ENCODE measurements at regions not wholly inside any gene's neighbourhood (a gene's known extent, or its start where the extent isn't known, plus 50 kb on each side); places are given as distances from the start of the nearest gene placed in this dataset.

DNA sequence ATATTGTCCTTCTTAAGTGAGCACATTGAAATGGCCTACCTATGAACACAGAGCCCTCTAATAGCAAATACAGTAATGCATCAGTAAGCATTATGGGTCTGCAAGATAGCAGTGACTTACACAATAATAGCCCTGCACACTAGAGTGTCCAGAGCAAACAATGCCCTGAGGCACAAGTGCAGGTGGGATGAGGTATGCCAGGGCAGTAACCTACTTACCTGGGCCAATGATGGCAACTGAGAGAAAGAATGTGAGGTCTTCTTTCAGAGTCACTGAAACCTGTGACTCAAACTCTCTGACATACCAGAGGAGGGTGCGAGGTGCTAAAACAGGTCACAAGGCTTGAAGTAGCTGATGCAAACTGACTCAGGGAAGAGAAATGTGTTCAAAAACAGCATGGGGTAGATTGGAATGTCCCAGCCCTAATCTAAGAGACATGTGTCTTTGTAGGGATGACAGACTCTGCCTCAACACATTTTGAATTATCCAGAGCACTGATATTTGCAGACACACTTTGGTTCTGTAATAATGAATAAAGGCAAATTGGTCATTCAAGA is 168.5 kb upstream of the RUNX1 start:
- no peak overlapping the region for H3K27ac ChIP-seq (ENCODE audit: low read depth in 1 of 2, low read length in 2 of 2)
- no peak for DNase-seq
- Mint-ChIP-seq H3K36me3 (no peaks in the 10 kb centered on the region), H3K9me3 (peaks cover 0 to 3% (median 0%) of the 10 kb centered on the region in 7 donors), H3K27ac (no peak overlapping the region), H3K4me1 (peaks cover 7% of the 10 kb centered on the region), H3K4me3 (no peak overlapping the region), H3K27me3 (ENCODE audit: low read depth in 3 of 3) (no peaks in the 10 kb centered on the region)
- intact Hi-C loops (cut with micrococcal nuclease) = no loop called here
- no peak overlapping the region for H2AFZ ChIP-seq (ENCODE audit: insufficient read depth, low read depth, low read length, poor library complexity, severe bottlenecking)
- no CpG with 5 or more reads among the region's 1 CpG for WGBS (ENCODE audit: insufficient coverage)
- no peaks in the 10 kb centered on the region for H4K20me1 ChIP-seq (ENCODE audit: insufficient read depth, low read length)
- H3K4me2 ChIP-seq (replicated peaks; ENCODE audit: extremely low read depth, low read length, poor library complexity, severe bottlenecking) = no peak overlapping the region
- no peak for TF ChIP-seq CTCF (IDR thresholded peaks at IDR 0.05)
- peaks cover 7 to 9% of the 10 kb centered on the region in 2 donors for H3K4me1 ChIP-seq (ENCODE audit: control insufficient read depth in 1 of 2, insufficient read depth in 2 of 2, low read length in 2 of 2)
- H3K79me2 ChIP-seq (ENCODE audit: insufficient read depth, low read length) = no peaks in the 10 kb centered on the region
- no peaks in the 10 kb centered on the region for H3K36me3 ChIP-seq (replicated peaks in 1 of 2; ENCODE audit: control insufficient read depth in 1 of 2, insufficient read depth in 2 of 2, low read length in 2 of 2)
- H3K27me3 ChIP-seq (ENCODE audit: control insufficient read depth in 2 of 2, insufficient read depth in 2 of 2, low read length in 2 of 2) = no peaks in the 10 kb centered on the region
- H3K9me3 ChIP-seq (replicated peaks in 1 of 2; ENCODE audit: control insufficient read depth in 1 of 2, insufficient read depth in 1 of 2, low read length in 2 of 2) = no peaks in the 10 kb centered on the region
- no peak overlapping the region for H3K4me3 ChIP-seq (replicated peaks in 1 of 3; ENCODE audit: low read depth in 2 of 3, low read length in 3 of 3)
- H3K9ac ChIP-seq (ENCODE audit: insufficient read depth, low read length, poor library complexity, severe bottlenecking) = no peak overlapping the region

- Mint-ChIP-seq H3K4me3 (no peak overlapping the region), H3K9me3 (peaks cover 0 to 3% (median 0%) of the 10 kb centered on the region in 7 donors), H3K36me3 (no peaks in the 10 kb centered on the region), H3K27ac (no peak overlapping the region), H3K4me1 (peaks cover 1% of the 10 kb centered on the region), H3K27me3 (ENCODE audit: low read depth in 3 of 3) (no peaks in the 10 kb centered on the region)
- Histone ChIP-seq H3K79me2 (ENCODE audit: insufficient read depth, low read length) (no peaks in the 10 kb centered on the region), H3K9me3 (replicated peaks in 1 of 2; ENCODE audit: control insufficient read depth in 1 of 2, insufficient read depth in 1 of 2, low read length in 2 of 2) (no peaks in the 10 kb centered on the region), H2AFZ (ENCODE audit: insufficient read depth, low read depth, low read length, poor library complexity, severe bottlenecking) (no peak overlapping the region), H4K20me1 (ENCODE audit: insufficient read depth, low read length) (no peaks in the 10 kb centered on the region), H3K4me1 (ENCODE audit: control insufficient read depth in 1 of 2, insufficient read depth in 2 of 2, low read length in 2 of 2) (peaks cover under 1 to 4% of the 10 kb centered on the region in 2 donors), H3K9ac (ENCODE audit: insufficient read depth, low read length, poor library complexity, severe bottlenecking) (no peak overlapping the region), H3K4me2 (replicated peaks; ENCODE audit: extremely low read depth, low read length, poor library complexity, severe bottlenecking) (no peak overlapping the region), H3K36me3 (replicated peaks in 1 of 2; ENCODE audit: control insufficient read depth in 1 of 2, insufficient read depth in 2 of 2, low read length in 2 of 2) (no peaks in the 10 kb centered on the region), H3K27me3 (ENCODE audit: control insufficient read depth in 2 of 2, insufficient read depth in 2 of 2, low read length in 2 of 2) (no peaks in the 10 kb centered on the region), H3K27ac (ENCODE audit: low read depth in 1 of 2, low read length in 2 of 2) (no peak overlapping the region), H3K4me3 (replicated peaks in 1 of 3; ENCODE audit: low read depth in 2 of 3, low read length in 3 of 3) (no peak overlapping the region)
- intact Hi-C loops (cut with micrococcal nuclease) = no loop called here
- TF ChIP-seq CTCF (IDR thresholded peaks at IDR 0.05) = no peak
- WGBS (ENCODE audit: insufficient coverage) = no CpG with 5 or more reads among the region's 1 CpG
- no peak for DNase-seq
These were observed 167.9 kb upstream of the RUNX1 start for GRCh38 chr21:35216996-35217395.

All from CD14-positive monocyte (primary cell).